ENCODE measurements at regions not wholly inside any gene's neighbourhood (a gene's known extent, or its start where the extent isn't known, plus 50 kb on each side); places are given as distances from the start of the nearest gene placed in this dataset.

DNA sequence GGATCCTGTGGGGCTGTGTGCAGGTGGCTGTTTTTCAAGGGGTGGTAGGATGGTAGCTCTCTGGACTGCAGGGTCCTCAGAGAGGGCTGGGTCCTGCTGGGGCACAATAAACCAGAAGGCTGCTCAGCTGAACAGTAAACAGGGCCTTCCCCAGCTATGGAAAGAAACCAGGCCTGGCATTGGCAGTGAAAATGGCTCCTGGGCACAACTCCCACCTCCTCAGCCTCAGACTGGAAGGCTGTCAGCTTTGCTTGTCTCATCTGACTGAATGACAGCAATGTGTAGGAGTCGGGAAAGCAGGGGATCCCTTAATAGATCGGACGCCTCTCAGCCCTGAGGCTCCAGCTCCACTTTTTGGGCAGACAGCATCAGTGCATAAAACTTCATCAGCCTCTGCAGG, 59.8 kb upstream of the NLRP1 start:
- H3K4me2 ChIP-seq (ENCODE audit: insufficient read depth, low read length): no peak overlapping the region
- H3K36me3 ChIP-seq (ENCODE audit: insufficient read depth, low read length): no peaks in the 10 kb centered on the region
- no peak overlapping the region for H3K9ac ChIP-seq (ENCODE audit: low read depth, low read length)
- no peaks in the 10 kb centered on the region for H3K79me2 ChIP-seq (ENCODE audit: insufficient read depth, low read length)
- H3K9me3 ChIP-seq (ENCODE audit: insufficient read depth, low read length, severe bottlenecking): no peaks in the 10 kb centered on the region
- H3K4me1 ChIP-seq (ENCODE audit: insufficient read depth, low read length): no peaks in the 10 kb centered on the region
- no peak for DNase-seq
- no peak overlapping the region for H3K4me3 ChIP-seq (ENCODE audit: low read depth in 1 of 2, low read length in 2 of 2)
- no peaks in the 10 kb centered on the region; the same call in 1 of the 2 replicates for H4K20me1 ChIP-seq (ENCODE audit: insufficient read depth, low read length)
- TF ChIP-seq, protein P1, sequence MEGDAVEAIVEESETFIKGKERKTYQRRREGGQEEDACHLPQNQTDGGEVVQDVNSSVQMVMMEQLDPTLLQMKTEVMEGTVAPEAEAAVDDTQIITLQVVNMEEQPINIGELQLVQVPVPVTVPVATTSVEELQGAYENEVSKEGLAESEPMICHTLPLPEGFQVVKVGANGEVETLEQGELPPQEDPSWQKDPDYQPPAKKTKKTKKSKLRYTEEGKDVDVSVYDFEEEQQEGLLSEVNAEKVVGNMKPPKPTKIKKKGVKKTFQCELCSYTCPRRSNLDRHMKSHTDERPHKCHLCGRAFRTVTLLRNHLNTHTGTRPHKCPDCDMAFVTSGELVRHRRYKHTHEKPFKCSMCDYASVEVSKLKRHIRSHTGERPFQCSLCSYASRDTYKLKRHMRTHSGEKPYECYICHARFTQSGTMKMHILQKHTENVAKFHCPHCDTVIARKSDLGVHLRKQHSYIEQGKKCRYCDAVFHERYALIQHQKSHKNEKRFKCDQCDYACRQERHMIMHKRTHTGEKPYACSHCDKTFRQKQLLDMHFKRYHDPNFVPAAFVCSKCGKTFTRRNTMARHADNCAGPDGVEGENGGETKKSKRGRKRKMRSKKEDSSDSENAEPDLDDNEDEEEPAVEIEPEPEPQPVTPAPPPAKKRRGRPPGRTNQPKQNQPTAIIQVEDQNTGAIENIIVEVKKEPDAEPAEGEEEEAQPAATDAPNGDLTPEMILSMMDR (IDR thresholded peaks at IDR 0.05; ENCODE audit: borderline replicate concordance, extremely low read depth, low read length, poor library complexity, severe bottlenecking): no peak
- no peak for TF ChIP-seq EZH2 (IDR thresholded peaks at IDR 0.05; ENCODE audit: borderline replicate concordance, low read depth, low read length, severe bottlenecking)
- no peak overlapping the region for H3K27ac ChIP-seq (ENCODE audit: low read length)
- H3K27me3 ChIP-seq (ENCODE audit: insufficient read depth, low read length, poor library complexity): peaks cover 30% of the 10 kb centered on the region
- no peak for ATAC-seq (ENCODE audit: insufficient read depth, low read depth)
- no peak overlapping the region for H2AFZ ChIP-seq (ENCODE audit: low read depth, low read length)

DNA sequence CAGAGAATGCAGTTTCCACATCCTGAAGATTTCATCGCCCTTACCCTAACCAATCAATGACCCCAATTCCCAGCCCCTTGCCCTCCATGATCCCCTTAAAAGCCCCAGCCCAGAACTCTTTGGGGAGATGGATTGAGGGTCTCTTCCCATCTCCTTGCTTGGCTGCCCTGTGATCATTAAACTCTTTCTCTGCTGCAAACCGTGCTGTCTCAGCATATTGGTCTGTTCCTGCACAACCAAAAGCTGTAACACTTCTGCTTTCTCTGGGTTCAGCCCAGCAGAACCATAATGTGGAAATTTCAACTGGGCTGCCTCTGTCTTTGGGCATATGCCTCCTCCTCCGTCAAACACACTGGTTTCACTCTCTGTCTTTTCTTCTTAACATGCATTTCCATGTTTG, 67.0 kb upstream of the NLRP1 start:
- no peak for TF ChIP-seq EZH2 (IDR thresholded peaks at IDR 0.05; ENCODE audit: borderline replicate concordance, low read depth, low read length, severe bottlenecking)
- TF ChIP-seq, protein P1 (IDR thresholded peaks at IDR 0.05; ENCODE audit: borderline replicate concordance, extremely low read depth, low read length, poor library complexity, severe bottlenecking): no peak
- Histone ChIP-seq H2AFZ (ENCODE audit: low read depth, low read length) (no peak overlapping the region), H3K4me1 (ENCODE audit: insufficient read depth, low read length) (no peaks in the 10 kb centered on the region), H3K27ac (ENCODE audit: low read length) (no peak overlapping the region), H3K9me3 (ENCODE audit: insufficient read depth, low read length, severe bottlenecking) (peaks cover 6% of the 10 kb centered on the region), H3K27me3 (ENCODE audit: insufficient read depth, low read length, poor library complexity) (no peaks in the 10 kb centered on the region), H4K20me1 (ENCODE audit: insufficient read depth, low read length) (no peaks in the 10 kb centered on the region), H3K9ac (ENCODE audit: low read depth, low read length) (no peak overlapping the region), H3K4me3 (ENCODE audit: low read depth in 1 of 2, low read length in 2 of 2) (no peak overlapping the region), H3K36me3 (ENCODE audit: insufficient read depth, low read length) (no peaks in the 10 kb centered on the region), H3K4me2 (ENCODE audit: insufficient read depth, low read length) (no peak overlapping the region), H3K79me2 (ENCODE audit: insufficient read depth, low read length) (no peaks in the 10 kb centered on the region)
- no peak for DNase-seq
- no peak for ATAC-seq (ENCODE audit: insufficient read depth, low read depth)

DNA sequence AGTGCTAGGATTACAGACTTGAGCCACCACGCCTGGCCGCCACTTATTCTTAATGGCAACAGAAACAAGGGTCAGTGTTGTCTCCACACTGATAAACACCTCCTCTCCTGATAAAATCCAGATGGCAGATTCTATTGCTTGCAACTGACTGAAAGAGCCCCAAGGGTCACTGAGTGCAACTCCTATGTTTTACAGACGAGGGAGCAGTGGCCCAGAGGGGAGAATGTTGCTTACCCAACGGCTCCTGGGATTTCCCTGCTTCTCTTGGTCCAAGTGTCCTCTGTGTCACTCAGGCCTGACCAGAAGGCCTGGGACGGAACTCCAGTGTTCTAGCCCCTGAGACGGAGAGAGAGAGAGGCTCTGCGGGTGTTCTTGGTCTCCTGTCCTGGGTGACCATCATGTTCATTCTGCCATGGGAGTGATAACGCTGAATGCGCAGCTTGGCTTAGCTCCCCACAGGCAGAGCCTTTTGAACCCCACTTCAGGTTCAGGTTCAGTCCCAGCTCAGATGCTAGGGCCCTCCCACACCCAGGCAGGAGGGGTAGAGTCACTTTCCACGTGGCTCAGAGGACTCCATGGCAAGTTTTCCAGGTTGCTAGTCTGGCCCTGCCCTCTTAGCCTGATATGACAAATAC, 77.3 kb upstream of the NLRP1 start:
- Histone ChIP-seq H3K27me3 (ENCODE audit: insufficient read depth, low read length, poor library complexity) (no peaks in the 10 kb centered on the region), H3K36me3 (ENCODE audit: insufficient read depth, low read length) (no peaks in the 10 kb centered on the region), H4K20me1 (ENCODE audit: insufficient read depth, low read length) (peaks cover 3% of the 10 kb centered on the region; the same call in 1 of the 2 replicates), H3K27ac (ENCODE audit: low read length) (no peak overlapping the region), H3K4me1 (ENCODE audit: insufficient read depth, low read length) (no peaks in the 10 kb centered on the region), H2AFZ (ENCODE audit: low read depth, low read length) (no peak overlapping the region), H3K9me3 (ENCODE audit: insufficient read depth, low read length, severe bottlenecking) (no peaks in the 10 kb centered on the region), H3K79me2 (ENCODE audit: insufficient read depth, low read length) (no peaks in the 10 kb centered on the region), H3K9ac (ENCODE audit: low read depth, low read length) (no peak overlapping the region), H3K4me3 (ENCODE audit: low read depth in 1 of 2, low read length in 2 of 2) (no peak overlapping the region), H3K4me2 (ENCODE audit: insufficient read depth, low read length) (no peak overlapping the region)
- DNase-seq (no peak), ATAC-seq (ENCODE audit: insufficient read depth, low read depth) (no peak)
- TF ChIP-seq EZH2 (IDR thresholded peaks at IDR 0.05; ENCODE audit: borderline replicate concordance, low read depth, low read length, severe bottlenecking): no peak
- TF ChIP-seq, protein P1 (IDR thresholded peaks at IDR 0.05; ENCODE audit: borderline replicate concordance, extremely low read depth, low read length, poor library complexity, severe bottlenecking): no peak
